SK-N-SH treated with all-trans-retinoic acid at 6 μM for 48 hours (cell line): ENCODE measurements at regions not wholly inside any gene's neighbourhood (a gene's known extent, or its start where the extent isn't known, plus 50 kb on each side); places are given as distances from the start of the nearest gene placed in this dataset.

Source experiments
- PATZ1 ChIP-seq: fragments of 250-450 bp; sonication (Bioruptor Pico); IDR thresholded peaks from 2 replicates; pipeline ENCODE4 v1.8.0; 2020; ENCODE audit warnings: mild to moderate bottlenecking, moderate library complexity, borderline replicate concordance
- SNAI2 ChIP-seq: fragments of 250-450 bp; sonication (Bioruptor Pico); IDR thresholded peaks from 2 replicates; pipeline ENCODE4 v1.5.0; 2020; ENCODE audit warnings: mild to moderate bottlenecking, moderate library complexity

- TF ChIP-seq PATZ1 (CRISPR knock-in tag) (no peak), SNAI2 (no peak)
These were observed 184.6 kb upstream of the AGTR1 start for GRCh38 chr3:148513096-148513543.
